HG03378 (cell line): ENCODE measurements at regions not wholly inside any gene's neighbourhood (a gene's known extent, or its start where the extent isn't known, plus 50 kb on each side); places are given as distances from the start of the nearest gene placed in this dataset.

ENCODE experiments used
- ATAC-seq: cut with Tn5 transposase; IDR thresholded peaks from one replicate; pipeline ENCODE4 v1.9.1; 2021; ENCODE audit warnings: mild to moderate bottlenecking, moderate library complexity; ENCODE audit not compliant: unreplicated experiment

DNA sequence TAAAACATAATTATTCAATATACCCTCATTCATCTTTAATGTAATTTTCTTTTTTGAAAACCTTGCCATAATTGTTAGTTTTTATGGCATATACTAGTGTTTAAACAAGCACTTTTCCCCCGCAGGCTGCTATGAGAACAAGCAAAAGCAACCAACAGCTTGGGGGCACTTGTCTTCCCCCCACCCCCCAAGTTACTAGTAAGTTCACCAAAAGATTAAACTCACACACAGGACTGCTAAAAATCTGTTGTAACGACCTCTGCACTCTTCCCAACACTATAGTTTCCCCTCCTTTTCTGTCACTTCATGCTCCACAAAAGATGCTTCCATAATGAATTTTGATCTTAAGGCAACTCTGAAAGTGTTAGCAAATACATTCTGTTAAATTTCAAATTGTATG lies 474.9 kb upstream of the SOX5 start:
- ATAC-seq: no peak

DNA sequence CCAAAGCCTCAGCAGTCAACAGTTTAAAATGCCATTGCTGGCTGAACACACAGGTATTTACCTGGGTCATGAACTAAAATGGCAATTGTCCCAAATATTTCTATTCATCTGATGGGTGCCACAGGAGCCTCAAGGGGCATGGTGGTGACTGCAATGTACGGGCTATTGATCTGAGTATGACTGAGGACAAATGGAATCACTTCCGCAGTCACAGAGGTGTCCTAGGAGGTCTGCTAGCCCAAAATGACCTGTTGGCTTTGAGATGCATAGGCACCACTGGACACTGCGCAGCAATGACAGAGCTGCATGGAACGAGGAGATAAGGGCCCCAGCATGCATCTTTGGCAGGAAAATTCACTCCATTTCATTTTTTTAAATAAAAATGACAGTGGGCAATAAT lies 474.1 kb upstream of the SOX5 start:
- no peak for ATAC-seq

DNA sequence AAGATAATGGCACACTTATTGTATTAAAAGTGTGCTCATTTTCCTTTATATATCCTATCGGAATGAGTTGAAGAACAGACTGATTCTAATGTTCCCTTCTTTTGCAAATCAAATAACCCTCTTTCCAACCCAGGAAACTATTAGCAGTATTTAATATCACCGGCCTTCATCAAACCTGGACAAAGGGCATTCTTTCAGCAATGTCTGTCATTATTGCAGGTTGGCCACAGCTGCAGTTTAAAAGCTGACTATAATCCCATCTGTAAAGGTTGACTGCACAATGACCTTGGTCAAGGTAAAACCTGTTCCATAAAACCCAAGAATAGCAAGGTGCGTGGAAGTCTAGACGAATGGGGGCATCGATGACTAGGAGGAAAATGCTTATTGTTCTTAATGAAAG lies 472.3 kb upstream of the SOX5 start:
- ATAC-seq: no peak

DNA sequence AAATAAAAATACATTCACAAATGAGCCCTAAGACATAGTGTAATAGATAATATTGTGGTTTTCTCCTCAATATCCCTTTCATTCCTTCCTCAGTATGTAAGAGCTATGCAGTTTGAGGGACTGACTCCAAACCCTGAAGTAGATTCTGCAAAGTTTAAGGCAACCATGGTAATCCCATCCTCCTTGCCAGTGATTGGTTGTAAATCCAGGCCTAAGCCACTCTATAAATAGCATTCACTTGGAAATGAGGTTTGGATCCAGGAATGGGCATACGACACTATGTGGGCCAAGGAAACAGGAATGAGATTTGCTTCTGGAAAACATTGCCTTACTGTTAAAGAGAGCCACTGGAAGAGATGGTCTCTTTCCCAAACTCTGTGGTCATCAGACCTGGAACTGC lies 468.7 kb upstream of the SOX5 start:
- ATAC-seq: no peak

DNA sequence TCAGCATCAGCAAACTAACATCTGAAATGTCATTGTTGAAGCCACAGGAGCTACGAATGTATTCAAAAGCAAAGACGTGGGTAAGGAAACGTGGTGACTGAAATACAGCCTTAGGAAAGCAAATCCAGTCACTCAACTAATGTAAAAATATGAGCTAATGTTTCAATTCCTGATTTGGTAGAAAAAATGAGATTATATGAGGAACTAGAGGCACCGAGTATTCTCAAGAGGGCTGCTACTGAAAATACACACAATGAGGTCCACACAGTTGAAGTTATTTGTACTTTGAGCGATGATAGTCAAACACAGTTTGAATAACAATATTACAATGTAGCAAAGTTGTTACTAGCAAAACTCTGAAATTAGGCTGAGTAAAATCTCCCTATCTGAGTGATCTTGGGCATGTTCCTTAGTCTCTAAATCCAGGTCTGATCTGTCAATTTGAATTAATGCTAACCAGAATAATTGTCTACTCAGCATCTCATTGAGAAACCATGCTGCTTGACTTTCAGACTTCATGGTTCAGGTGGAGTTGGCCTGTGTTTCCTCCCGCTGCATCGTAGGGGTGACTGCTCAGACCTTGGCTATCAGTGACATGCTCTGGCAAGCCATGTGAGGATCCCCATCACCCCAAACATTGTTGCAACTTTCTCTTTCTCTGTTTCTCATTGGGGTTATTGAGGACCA lies 467.1 kb upstream of the SOX5 start:
- ATAC-seq: no peak

DNA sequence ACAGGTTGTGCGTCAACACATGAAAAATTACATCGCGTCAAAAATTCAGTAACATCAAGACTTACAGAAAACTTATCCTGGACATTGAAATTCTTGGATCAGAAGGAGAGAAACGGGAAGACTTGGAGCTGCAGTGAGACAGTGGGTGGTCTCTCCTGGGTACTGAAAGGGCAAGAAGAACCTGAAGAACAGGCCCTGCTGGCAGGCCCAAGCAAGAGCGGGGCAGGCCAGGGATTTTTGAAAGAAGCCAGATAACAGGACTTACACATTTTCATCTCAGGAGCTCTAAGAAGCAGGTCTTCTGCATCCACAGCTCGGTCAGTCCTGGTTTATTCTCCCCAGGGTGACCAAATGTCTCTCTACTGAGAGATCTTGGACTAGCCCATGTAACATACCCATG lies 466.5 kb upstream of the SOX5 start:
- ATAC-seq: no peak

DNA sequence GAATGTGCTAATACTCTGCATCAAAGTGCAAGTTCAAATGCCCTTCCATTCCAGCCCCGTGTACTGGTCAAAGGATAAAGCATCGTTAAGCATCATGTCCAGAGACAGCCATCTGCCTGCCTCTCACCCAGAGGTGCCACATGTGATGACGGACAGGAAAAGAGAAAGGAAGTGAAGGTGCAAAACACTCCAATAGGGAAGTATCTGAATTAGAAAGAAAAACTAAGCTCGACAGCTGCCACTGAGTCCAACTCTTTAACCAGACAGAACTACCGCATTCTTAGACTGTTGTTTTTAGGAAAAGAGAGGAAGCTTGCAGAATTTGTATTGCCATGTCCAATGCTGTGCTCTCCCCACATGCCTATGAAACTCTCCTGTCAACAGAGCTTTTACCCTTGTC lies 465.0 kb upstream of the SOX5 start:
- ATAC-seq: no peak

DNA sequence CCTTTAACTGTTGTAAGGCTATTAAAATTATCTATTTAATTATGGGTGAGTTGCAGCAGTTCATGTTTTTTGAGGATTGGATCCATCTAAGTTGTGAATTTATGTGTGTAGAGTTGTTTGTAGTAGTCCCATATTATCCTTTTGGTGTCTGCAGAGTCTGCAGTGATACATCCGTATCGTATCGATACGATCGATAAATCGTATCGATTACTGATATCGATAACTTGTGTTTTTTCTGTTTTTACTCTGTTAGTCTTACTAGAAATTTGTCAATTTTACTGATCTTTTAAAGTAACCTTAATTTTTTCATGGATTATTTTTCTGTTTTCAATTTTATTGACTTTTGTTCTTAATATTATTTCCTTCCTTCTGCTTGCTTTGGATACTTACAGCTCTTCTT lies 462.5 kb upstream of the SOX5 start:
- no peak for ATAC-seq

DNA sequence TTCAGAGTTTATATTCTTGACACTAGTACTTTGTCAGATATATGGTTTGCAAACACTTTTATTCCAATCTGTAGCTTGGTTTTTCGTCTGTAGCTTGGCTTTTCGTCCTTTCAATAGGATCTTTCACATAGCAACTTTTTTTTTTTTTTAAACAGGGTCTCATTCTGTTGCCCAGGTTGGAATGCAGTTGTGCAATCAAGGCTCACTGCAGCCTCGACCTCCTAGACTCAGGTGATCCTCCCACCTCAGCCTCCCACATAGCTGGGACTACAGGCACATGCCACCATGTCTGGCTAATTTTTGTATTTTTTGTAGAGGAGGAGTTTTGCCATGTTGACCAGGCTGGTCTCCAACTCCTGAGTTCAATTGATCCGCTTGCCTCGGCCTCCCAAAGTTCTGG lies 460.4 kb upstream of the SOX5 start:
- ATAC-seq: no peak

DNA sequence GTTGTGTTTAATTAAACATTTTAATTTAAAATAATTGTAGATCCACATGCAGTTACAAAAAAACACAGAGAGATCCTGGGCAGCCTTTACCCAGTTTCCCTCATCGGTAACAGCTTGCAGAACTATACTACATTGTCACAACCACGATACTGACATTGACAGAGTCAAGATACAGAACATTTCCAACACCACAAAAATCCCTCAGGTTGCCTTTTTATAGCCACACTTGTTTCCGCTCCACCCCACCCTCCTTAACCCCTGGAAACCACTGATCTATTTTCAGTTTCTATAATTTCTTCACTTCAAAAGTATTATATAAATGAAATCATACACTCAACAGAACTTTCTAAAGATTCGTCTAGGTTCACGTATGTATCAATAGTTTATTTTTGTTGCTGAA lies 458.8 kb upstream of the SOX5 start:
- ATAC-seq: no peak

DNA sequence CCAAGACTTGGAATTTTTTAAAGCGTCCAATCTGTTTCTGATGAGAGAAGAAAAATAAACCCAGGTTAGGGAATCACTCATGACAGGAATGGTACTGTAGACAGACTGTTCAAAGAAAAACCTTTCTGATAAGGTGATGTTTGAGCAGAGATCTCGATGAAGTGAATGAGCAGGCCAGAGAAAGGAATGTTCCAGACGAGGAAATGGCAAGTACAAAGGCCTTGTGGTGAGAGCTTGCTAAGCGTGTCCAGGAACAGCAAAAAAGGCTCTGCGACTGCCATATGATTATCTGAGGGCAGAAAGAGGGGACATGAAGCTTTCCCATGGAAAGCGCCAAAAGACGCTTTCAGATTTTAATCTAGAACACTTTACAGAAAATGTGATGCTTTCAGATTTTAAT lies 458.4 kb upstream of the SOX5 start:
- ATAC-seq: no peak

DNA sequence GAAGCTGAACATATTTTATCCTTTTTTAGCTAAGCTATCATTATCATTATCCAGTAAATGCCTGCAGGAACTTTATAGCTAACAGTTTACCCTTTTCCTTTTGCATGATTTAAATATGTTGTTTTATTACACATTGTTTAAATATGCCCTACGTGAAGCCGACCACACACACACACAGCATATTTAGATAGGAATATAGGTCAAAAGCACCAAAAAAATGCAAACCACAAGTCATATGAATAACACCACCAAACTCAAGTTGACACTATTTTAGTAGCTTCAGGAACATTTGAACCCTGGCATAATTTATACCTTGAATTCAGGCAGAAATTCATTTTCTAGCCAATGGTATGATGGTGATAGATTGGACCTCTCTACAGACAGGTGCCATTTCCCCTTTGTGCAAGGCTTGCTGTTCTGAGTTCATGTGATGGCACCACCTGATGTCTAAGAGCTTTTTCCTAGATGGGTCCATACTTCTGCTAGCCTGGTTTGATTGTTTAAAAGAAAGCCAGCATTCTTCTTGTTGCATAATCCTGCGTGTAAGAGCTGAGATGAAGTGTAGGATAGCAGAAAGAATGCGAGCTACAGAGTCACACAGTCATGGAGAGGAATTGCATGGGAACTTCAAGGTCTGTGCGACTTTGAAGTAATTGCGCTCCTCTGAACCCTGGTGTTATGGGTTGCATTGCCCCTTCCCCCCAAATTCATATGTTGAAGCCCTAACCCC lies 454.8 kb upstream of the SOX5 start:
- no peak for ATAC-seq

DNA sequence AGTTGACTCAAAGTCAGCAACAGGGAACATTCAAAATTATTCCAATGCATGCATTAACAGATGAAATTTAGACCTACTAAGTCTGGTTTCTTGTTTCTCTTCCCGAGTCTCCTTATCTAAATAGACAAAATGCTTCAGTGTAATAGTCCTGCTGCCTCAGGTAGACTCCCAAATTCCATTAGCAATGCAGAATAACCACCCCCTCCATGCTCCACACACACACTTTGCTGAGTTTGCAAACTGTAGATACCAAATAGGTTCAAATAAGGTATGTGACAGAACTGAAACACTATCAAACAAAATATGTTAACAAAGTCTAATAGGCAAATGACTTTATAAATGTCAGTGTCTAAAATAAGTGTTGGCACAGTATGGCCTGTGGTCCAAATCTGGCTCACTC lies 451.1 kb upstream of the SOX5 start:
- ATAC-seq: no peak

DNA sequence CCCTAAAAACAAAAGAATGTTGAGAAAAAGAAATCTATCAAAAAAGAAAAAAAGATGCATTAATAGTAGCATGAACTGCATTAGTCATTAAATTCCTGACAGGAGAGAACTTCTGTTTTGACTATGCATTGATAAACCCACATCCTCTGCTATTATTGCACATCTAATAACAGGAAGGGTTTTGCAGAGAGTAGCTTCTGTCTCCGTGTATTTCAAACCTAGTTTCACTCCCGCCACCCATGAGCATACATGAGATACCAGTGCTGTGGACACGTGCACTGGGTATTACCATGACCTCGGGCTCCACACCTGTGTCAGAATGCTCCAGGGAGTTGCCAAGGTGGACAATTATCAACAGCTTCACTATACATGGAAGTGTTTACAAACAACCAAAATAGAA lies 449.1 kb upstream of the SOX5 start:
- ATAC-seq: peak; percentile 89

DNA sequence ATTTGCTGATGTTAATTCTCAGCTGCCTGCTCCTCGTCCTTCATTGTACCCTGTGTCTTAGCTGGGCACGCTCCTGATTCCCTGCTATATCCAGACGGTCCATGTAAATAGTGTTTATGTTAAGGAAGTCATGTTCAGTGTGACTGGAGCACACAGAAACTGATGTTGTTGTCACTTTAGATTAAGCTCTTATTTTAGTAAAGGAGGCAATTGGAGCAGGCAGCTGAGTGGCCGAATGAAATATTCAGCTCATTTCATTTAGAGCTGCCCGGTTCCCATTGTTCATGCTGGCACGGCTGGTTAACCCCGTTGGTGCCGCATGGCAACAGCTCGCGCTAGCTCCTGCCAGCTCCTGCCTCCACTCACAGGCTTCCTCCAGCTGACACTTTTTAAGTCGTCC lies 446.8 kb upstream of the SOX5 start:
- ATAC-seq: no peak

DNA sequence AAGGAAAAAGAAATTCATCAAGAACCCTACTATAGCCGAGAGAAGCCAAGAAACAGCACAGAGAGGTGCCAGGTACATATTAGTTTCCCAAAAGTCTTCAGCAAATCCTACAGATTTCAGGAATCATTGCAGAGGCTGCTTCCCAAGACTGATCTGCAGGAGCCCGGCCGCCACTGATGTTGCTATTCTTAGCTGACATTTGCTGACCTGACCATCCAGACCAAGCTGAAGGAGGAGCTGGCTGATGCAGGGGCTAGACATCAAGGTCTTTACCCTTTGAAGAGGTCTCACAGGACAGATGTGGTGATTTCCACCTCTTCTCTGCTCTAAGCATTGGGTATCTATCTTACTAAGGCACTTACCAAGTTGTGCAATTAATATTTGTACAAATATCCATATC lies 444.8 kb upstream of the SOX5 start:
- no peak for ATAC-seq

DNA sequence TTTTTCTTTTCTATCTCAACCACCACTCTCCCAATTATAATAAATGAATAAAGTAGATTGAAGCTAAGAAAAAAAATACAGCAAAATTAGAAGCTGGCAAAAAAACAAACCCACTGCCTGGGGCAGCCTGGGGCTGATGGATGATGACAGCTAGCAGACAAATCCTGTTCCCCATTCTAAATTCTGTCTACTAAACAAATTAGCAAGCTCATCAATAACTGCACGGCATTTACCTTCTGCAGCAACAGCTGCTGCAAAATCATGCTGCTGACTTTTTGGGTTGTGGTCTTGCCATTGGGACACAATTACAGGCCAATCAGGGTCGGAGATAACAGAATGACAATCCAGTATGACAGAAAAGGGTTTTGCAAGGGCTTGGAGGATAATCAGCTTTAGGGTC lies 443.6 kb upstream of the SOX5 start:
- no peak for ATAC-seq

DNA sequence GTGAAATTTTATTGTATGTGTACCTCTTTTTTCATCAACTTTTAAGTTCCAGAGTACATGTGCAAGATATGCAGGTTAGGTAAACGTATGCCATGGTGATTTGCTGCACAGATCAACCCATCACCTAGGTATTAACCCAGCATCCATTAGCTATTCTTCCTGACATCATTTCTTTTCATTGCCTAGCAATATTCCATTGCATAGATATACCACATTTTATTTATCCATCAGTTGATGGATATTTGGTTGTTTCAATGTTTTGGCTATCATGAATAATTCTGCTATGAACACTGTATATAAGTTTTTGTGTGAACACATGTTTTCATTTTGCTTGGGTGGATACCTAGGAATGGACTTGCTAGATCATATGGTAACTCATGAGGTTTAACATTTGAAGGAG lies 439.9 kb upstream of the SOX5 start:
- ATAC-seq: no peak

DNA sequence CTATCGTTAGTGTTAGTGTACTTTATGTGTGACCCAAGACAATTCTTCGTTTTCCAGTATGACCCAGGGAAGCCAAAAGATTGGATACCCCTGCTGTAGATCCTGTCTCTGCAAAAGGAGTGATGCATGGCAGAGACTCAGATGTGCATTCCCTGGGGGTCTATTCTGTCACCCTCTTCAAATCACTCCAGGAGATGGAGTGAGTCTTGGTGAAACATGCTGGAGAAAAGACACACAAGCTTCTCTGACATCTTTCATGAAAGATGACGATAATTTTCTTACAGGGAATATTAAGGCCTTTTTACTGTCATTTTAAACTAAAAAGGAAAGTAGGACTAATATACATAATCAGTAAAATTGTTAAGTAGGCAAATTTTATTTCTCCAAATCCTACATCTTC lies 437.9 kb upstream of the SOX5 start:
- ATAC-seq: no peak

DNA sequence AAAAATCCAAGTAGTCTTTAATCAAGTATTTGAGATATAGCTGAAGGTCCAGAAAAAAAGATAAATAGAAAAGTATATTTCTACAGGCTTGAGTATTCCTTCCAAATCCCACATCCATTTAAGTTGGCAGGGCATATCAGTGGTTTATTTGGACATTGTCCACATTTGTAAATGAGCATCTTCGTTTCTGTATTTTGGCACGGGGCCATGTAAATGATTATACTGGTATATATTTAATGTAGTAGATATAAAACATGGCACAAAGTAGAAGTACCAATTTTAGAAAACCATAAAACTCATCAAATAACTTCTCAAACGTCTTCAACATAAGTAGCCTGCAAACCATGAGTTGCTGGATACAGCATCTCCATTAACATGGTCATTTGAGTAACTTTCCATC lies 437.4 kb upstream of the SOX5 start:
- no peak for ATAC-seq

DNA sequence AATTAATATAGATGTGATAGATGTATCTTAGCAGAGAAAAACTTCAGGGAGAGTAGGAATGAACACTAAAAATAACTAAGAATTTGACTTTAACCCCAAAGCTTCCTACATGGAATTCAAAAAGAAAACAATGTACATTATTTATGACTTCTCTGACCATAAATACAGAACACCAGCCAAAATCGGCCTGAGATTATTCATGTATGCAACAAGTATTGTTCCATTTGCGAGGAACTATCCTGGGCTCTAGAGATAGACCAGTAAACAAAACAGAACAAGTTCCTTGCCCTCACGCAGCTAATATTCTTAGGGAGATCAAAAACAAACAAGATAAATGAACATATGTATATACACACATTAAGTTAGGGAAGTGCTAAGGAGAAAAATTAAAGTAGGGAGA lies 432.3 kb upstream of the SOX5 start:
- ATAC-seq: no peak

DNA sequence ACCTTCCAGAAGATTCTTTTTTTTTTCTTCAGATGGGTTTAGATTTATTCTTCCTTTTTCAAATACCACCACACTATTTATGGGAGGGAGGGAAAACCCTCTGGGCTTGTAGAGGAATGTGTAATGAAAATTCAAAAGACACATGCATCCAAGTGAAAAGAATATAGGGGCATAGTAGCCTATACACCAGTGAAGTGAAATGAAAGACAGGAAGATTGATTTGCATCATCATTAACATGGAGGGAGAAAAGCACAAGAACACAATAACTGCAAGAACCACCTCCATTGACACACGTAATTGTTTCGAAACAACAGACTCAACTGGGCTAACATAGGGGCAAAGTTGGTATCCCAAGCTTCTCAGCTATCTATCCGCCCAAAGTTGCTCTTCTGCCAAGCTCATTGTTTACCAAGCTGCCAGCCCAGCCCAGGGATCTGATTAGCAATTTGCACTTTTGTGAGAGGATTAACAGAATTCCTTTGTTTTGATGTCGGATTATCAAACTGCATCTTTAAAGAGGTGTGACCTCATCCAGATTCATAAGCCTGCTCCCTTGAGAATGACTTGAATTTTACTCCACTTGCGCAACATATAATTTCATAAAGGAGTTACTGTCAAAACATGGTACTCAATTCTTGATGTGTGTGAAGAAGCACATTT lies 430.5 kb upstream of the SOX5 start:
- no peak for ATAC-seq
